NB4 (cell line): ENCODE measurements at regions not wholly inside any gene's neighbourhood (a gene's known extent, or its start where the extent isn't known, plus 50 kb on each side); places are given as distances from the start of the nearest gene placed in this dataset.

Source experiments
- CTCF ChIP-seq: IDR thresholded peaks from one replicate; pipeline ENCODE4 v1.5.1; 2012; ENCODE audit warnings: low read depth, low read length
- MYC ChIP-seq: IDR thresholded peaks from 2 replicates; pipeline ENCODE4 v1.6.1; 2011; ENCODE audit warnings: low read depth, low read length
- POLR2A ChIP-seq: IDR thresholded peaks from 2 replicates; pipeline ENCODE4 v1.6.1; 2011; ENCODE audit warnings: mild to moderate bottlenecking; ENCODE audit not compliant: insufficient read length; ENCODE audit errors: extremely low read depth

- no peak for TF ChIP-seq CTCF
- TF ChIP-seq POLR2A = no peak
- no peak for TF ChIP-seq MYC
Measured at GRCh38 chr20:4490606-4491280, 195.5 kb upstream of the PRNP start.
